HG02943 (cell line): ENCODE measurements at regions not wholly inside any gene's neighbourhood (a gene's known extent, or its start where the extent isn't known, plus 50 kb on each side); places are given as distances from the start of the nearest gene placed in this dataset.

Experiments
- ATAC-seq: cut with Tn5 transposase; IDR thresholded peaks from one replicate; pipeline ENCODE4 v1.9.1; 2021; ENCODE audit warnings: mild to moderate bottlenecking, low read depth, moderate library complexity; ENCODE audit not compliant: unreplicated experiment

DNA sequence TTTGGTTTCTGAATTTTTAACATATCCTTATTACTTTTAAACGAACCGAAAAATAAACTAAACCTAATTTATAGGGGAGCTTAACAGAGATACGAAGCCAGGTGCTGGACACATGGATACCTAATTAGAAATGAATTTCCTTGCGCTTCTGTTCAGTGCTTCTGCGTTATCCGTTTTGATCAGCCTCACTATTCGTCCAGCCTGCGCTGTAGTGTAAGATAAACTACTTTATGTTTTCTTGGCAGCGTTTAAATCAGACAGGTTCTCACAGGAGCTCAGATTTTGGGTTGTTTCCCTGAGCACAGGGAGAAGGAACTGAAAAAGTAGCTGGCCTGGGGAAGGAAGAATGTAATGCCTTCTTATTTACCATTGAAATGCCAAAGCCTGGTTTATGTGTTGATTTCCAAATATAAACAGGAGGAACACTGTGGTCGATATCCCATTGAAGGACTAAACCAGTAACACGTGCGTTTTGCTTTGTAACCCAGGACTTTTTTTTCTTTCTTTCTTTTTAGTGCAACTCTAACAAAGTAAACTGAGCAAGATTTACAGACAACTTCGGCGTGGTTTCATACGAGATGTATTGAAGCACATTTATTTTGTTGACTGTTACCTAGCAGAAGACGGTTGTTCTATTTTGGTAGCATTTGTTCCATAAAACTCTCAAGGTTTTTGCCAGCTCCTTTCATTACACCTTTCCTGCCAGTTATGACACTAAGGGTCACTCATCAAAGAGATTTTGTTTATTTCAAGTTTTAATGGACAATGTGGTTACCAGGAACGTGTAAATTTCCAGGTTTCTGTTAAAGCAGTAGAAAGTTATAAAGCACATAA lies 214.8 kb upstream of the HEY2 start:
- no peak for ATAC-seq

DNA sequence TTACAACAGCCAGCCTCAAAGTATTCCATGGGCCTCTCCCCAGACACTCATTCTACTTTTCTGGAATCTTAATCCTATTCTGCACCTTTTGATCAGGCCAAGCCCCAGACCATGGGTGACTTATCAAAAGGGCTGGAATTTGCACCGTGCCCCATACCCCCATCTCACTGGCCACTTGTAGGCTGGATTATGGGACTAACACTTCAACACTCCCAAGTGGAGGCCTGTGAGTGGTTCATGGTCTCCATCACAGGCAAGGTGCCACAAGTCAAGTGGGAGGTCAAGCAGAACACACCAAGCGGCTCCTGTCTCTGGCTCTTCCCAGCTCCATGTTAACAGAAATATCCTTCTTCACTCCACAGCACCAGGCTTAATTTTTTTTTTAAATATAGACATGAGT lies 212.3 kb upstream of the HEY2 start:
- no peak for ATAC-seq

DNA sequence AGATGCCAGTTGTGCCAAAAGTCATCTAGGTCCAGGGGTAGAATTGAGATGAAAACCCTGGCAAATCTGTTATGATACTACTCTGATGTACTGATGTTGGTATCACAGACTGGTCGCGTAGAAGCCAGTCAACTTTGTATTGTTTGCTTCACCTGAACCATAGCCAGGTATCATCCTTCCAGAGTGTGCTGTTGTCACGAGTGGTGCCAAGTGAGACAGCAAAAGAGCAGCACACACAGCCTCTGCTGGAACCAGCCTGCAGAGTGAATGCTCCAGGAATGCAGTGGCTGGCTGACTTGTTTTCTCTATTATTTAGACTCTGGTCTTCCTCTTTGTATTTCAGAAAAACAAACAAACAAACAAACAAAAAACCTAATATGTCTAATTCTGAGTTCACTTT lies 209.5 kb upstream of the HEY2 start:
- ATAC-seq = no peak

DNA sequence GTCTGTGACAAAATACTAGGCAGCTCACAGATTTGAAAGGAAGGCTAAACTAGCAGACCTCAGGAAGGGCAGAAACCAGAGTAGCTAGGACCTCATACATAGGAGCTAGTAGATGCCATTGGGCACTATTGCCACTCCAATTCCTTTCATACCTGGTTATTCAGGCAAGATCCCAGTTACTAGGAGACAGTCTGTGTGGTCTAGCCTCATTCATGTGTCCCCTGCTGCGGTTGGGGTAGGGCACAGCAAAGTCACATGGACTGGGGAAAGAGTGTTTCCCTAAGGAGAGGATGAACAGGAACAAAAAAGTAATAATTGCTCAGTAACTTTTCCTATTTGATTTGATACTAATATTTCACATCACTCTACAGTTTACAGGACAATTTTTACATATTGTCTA lies 204.6 kb upstream of the HEY2 start:
- ATAC-seq = no peak

DNA sequence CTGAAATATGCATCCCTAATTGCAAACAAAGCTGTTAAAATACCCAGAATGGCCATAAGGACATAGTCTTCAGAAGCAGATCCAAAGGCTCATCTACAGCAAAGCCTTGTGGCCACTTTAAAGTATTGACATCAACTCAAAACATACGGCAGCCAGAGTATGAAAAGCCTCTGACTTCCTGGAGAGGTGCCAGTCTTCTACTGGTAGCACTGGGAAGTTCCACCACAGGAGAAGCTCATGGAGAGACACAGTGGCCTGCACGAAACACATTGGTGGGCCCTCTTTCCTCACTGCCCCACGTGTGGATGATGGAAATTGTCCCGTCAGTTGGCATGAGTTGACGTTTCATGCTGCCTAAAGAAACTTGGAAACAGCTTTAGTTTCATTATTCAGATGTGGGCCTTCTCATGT lies 202.6 kb upstream of the HEY2 start:
- no peak for ATAC-seq

DNA sequence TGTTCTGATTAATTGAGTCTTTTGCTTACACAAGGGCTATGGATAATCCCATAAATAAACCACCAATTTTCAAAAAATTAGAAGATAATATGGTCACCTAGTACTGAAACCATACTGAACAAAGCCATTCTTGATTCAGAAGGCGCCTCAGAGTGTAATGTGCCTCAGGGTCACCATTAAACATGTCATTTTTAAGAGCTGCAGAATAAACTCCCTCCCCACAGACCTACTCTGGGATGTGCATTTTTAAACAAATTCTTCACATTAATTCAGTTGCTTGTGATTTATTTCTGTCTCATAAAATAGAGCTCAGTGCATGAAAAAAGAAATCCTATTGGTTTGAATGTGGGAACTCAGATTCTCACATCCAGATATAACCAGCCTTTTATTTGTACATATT lies 202.1 kb upstream of the HEY2 start:
- no peak for ATAC-seq

DNA sequence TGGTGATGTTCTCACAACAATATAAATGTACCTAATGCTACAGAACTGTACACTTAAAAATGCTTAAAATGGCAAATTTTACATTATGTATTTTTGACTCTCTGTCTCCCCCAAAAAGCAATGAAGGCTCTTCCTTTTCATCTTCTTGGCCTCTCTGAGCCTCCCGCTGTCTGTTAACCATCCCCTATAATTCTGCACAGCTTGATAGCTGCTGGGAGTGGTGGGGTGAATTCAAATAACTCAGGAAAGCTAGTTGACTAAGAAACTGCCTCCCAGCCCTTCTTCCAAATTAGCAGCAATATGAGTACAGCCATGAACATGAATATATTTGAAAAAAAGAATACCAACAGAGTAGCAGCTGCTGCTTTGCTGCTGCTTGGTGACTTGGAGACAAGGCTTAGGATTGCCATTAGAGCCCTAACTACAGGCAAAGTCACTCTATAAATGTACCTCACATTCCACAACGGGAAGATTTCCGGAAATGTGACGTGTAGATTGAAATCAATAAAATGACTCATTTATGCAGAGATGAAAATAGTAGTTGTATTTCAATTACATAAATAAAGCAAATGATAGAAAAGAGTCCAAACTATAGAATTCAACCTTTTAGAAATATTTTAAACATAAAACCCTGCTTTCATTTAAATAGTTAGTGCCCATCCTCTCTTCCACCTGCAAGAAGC lies 200.1 kb upstream of the HEY2 start:
- no peak for ATAC-seq

DNA sequence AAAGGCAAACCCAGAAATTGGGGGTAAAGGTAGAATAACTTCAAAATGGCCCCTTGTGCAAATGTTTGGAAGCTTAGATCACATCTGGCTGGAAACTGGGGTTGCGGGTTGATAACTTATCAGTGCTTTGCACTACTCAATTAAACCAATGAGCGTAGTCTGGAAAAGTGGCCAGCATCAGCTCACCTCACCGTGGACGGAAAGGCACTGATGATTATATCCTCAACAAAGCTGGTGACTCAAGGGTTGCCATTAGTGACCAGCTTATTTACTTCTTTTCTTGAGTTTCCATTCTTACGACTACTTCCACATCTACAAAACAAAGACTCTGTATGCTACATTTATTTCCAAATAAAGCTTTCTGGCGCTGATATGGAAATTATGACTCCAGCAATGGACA lies 198.5 kb upstream of the HEY2 start:
- ATAC-seq = no peak

DNA sequence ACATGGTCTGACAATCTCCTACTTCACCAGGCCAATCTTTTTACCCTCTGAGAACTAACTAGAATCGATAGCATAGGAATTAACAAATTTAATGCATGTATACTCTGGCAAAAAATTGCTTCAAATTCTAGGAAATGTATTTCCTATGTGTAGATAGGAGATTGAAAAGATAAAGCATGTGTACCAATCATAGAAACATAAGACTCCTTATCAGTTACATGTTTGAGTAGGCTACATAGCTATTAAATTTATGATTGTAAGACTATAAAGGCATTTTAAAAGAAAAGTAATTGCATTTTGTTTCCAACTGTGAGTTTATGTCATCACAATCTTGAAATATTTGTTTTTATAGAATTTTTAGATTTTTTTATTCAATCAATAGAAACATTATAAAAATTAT lies 196.6 kb upstream of the HEY2 start:
- ATAC-seq = no peak

DNA sequence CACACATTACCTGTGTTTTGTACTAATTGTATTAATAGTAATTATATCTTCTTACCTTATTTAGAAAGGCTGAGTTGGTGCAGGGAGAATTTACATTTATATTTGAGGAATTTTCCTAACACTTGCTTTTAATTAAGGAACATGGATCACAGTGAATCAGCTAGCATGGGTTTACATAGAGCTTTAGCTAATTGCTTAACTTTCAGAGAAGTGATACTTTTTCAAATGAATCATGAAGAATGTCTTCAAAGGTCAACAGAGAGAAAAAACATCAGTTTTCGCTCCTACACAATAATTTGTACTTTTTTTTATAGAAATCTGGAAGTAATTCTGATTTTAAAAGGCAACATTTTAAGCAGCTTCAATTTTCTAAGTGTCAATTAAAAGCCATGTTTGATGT lies 195.0 kb upstream of the HEY2 start:
- ATAC-seq = no peak

DNA sequence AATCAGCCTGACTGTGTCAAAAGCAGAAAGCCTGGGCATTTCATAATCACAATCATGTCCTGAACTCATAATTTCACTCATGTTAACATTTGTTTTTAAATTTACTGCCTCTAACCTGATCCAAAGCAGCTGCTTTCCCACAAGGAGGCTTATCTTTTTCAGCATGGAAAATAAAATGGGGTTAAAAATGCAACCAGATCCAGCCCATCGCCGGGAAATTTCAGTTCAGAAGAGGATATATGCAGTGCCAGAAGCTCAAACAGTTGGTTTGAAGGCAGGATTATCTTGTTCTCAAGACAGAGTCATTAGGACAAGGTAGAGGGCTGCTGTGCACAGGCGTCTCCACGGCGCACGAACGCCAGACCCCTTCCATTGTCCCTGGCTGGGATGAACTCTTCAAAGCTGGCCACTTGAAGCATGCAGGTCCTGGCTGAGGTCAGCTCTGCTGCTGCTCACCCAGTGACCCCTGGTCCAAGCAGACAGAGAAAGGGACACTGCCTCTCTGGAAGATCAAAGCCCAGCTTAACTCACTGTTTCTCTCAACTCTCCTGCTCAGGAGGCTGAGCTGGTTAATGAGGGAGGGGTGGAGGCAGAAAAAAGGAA lies 191.1 kb upstream of the HEY2 start:
- no peak for ATAC-seq

DNA sequence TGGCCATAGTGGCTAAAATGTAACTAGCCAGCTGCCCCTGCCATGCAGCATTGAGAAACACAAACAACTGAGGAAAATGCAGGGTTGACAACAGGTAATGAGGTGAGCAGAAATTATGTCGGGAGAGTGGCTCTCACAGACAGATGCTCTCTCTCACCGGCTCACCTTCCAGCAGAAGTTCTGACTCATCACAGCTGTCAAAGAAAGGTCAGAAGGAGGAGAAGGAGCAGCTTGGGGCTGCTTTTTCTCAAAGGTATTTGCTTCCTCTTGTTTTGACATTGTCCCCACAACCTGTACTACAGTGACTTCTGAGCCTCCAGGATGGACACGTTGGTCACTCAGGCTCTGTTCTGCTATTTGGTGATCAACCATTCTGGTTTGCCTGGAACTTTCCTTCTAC lies 190.5 kb upstream of the HEY2 start:
- ATAC-seq = no peak

DNA sequence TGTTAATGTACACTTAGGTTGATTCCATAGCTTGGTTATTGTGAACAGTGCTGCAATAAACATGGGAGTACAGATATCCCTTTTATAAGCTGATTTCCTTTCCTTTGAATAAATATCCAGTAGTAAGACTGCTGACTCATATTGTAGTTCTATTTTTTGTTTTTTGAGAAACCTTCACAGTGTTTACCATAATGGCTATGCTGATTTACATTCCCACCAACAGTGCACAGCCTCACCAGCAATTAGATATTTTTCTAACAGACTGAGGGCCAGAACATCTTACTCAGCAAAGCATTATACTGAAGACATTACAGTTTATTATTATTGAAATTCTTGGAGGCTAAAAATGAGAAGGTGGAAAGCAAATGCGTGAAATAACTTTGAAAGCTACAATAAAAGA lies 187.3 kb upstream of the HEY2 start:
- no peak for ATAC-seq

DNA sequence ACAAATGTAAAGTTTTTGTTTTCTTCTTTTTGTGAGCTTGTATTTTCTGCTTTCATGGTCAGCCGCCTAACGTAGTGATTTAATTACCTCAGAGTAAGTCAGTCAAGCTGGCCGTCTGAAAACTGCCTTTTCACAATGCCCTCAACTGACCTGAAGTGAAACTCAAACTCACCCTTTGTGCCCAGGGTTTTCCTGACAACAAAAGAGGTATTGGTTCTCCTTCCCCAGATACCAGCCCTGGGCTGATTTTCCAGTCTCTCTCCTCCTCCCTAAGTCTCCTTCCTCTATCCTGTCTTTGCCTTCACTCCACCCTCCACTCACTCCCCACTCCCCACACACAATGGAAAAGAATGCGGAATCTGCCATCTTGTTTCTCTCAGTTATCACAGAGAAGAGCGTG lies 184.5 kb upstream of the HEY2 start:
- ATAC-seq = no peak

DNA sequence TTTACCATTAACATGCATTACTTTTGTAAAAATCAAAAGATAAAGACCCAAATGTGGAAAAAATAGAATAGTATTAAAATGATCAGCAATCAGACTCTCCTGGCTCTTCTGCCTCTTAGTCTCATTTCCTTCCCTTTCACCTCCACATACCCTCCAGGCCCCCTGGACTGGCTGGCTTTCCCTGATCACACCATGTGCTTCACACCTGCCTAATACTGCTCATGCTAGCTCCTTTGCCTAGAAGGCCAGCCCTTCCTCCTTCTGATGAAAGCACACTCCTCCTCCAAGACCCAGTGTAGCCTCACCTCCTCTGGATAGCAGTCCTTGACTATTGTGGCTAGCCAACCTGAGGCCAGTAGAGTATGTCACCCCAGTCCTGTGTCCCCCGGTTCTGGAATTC lies 182.0 kb upstream of the HEY2 start:
- ATAC-seq = no peak

DNA sequence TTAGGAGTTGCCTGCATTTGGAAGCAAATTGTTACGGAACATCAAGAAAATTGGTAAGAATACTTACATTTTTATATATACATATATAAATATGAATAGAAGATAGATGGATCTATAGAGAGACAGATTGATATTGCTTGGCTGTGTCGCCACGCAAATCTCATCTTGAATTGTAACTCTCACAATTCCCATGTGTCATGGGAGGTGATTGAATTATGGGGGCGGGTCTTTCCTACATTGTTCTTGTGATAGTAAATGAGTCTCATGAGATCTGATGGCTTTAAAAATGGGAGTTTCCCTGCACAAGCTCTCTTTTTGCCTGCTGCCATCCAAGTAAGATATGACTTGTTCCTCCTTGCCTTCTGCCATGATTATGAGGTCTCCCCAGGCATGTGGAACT lies 180.8 kb upstream of the HEY2 start:
- no peak for ATAC-seq

DNA sequence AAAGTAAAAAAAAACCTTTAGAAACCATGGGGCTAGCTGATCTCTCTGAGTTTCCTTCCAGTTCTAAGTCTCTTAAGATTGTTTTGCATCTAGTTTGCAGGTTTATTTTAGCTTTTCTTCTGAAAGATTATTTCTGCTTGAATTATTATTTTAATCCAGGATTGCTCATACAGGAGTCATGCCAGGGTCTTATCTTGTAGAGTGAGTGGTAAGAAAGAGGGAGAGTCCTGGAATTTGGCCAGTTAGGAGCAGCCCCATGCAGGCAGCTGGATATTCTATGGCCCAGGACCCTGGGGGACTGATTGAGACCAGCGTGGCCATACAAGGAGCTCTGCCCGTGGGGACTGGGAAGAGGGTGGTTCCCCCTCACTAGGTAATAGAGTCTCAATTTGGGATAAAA lies 178.9 kb upstream of the HEY2 start:
- ATAC-seq = no peak

DNA sequence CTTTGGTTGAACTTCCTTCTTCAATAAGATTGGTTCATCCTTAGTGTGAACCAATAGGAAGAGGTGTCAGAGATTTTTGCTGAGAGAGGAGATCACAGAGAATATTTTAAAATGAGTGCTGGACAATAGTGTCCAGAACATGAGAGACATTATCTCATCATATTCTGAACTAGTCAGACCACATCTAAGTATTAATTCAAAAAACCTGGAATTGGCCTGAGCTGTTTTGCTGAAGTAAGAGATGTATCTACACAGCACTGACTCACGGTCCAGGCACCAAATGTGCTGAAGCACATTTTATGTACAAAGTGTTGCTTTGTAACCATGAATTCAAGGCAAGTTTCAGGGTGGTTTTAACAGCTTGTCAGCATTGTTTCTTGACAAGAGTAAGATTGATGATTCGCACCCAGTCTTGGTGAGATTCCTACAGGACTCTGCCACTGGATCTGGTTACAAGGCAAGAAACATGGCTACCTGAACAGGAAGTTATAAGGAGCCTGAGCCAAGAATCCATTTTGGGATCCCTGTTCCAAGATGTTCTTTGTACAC lies 178.2 kb upstream of the HEY2 start:
- no peak for ATAC-seq

DNA sequence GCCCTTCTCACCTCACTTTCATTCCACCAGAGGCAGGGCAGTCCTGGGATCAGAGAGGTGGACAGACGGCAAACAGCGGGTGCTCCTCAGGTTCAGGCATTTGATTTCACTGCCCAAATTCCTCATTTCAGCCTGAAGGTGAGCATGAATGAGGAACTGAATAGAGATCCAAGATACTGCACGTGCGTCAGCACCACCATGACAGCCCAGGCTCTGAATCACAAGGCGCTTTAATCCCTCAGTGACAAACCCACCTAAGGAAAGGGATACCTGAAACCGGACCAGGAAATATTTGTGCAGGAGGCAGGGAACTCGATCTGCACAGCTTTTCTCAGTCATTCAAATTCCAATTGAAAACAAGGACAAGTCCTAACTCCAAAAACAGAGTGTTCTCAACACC lies 174.8 kb upstream of the HEY2 start:
- no peak for ATAC-seq

DNA sequence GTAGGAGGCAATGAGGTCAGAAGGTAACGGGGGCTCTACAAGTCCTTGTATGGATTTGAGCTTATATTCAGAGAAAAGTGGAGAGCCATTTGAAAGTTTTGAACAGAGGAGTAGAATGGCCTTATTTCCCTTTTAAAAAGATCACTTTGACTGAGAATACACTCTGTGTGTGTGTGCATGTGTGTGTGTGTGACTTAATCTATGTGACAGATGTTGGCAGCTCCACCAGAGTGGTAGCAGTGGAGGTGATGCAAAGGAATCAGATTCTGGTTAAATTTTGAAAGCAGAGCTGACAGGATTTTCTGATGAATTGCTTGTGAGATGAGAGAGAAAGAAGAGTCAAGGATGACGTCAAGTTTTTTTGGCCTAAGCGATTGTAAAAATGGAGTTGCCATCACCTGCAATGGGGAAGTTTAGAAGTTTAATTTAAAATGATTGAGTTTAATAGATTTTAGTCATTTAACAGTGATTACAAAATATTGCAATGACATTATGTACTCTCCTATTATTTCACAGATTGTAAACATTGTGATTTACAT lies 172.2 kb upstream of the HEY2 start:
- ATAC-seq = no peak

DNA sequence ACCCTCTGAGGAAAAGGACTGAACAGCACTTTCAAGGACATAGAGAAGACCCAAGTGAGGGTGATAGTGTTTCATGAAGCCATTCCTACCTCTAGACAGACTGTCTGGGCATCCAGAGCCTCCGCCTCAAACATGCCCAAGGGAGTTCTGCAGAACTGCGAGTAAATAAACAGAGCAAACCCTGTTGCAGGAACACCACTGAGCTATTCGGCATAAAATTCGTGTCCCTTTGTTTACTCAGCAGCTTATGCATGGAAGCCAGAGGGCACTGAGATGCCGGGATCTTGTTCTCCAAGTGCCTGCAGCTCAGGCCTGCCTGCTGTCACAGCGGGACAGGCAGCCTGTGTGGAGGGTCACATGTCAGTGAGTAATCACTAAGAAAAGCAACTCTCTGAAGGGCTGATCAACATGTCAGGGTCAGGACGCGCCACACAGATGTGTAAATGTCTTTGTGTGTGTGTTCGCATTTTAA lies 164.9 kb upstream of the HEY2 start:
- no peak for ATAC-seq
